Small intestine (tissue), 7 donors: ENCODE measurements at regions not wholly inside any gene's neighbourhood (a gene's known extent, or its start where the extent isn't known, plus 50 kb on each side); places are given as distances from the start of the nearest gene placed in this dataset.

Experiments used
- DNase-seq, 2 donors: peaks; one replicate each; pipeline versions ENCODE4 v3.0.0 to v3.0.0-alpha.2; 2013
- FAIRE-seq: peaks from 2 replicates; lab custom pipeline; 2012; peaks lifted over from hg19 to GRCh38; lab: Jason Lieb, UNC
- H3K27ac ChIP-seq, 3 donors: one replicate each; pipeline ENCODE4 v1.5.1; 2013; ENCODE audit warnings: low read length in 2 of 3, mild to moderate bottlenecking in 2 of 3, control low read depth in 1 of 3, inconsistent platforms in 1 of 3, low read depth in 1 of 3, moderate library complexity in 1 of 3
- H3K27me3 ChIP-seq, 3 donors: one replicate each; pipeline ENCODE4 v1.6.1; 2013; ENCODE audit warnings: low read length in 3 of 3, inconsistent platforms in 1 of 3; ENCODE audit not compliant: control insufficient read depth in 3 of 3, insufficient read depth in 3 of 3
- H3K36me3 ChIP-seq, 3 donors: one replicate each; pipeline ENCODE4 v1.6.1; 2013; ENCODE audit warnings: low read length in 3 of 3, inconsistent platforms in 1 of 3, low read depth in 1 of 3, mild to moderate bottlenecking in 1 of 3, moderate library complexity in 1 of 3; ENCODE audit not compliant: control insufficient read depth in 3 of 3, insufficient read depth in 2 of 3
- H3K4me1 ChIP-seq, 3 donors: one replicate each; pipeline ENCODE4 v1.6.1; 2013; ENCODE audit warnings: low read length in 2 of 3, inconsistent platforms in 1 of 3, low read depth in 1 of 3, mild to moderate bottlenecking in 1 of 3, moderate library complexity in 1 of 3; ENCODE audit not compliant: control insufficient read depth in 3 of 3, insufficient read depth in 2 of 3
- H3K4me3 ChIP-seq, 3 donors: one replicate each; pipeline ENCODE4 v1.5.1; 2013; ENCODE audit warnings: low read length in 3 of 3, control low read depth in 1 of 3, inconsistent platforms in 1 of 3, low read depth in 1 of 3, mild to moderate bottlenecking in 1 of 3, moderate library complexity in 1 of 3
- H3K9me3 ChIP-seq, 2 donors: one replicate each; pipeline ENCODE4 v1.6.1; 2013; ENCODE audit warnings: low read depth in 1 of 2, low read length in 1 of 2; ENCODE audit not compliant: control insufficient read depth in 2 of 2, insufficient read depth in 1 of 2
- WGBS, 3 donors: extraction: QIAGEN DNeasy Blood & Tissue Kit; methylation state at CpG; one replicate each; pipeline ENCODE4 v1.1.7; 2013; 5-methylcytosine and 5-hydroxymethylcytosine counted together
- donor health status: healthy with polysubstance abuse.
- donor health status: control.
- donor health status: control.
- donor health status: Bipolar disorder and iron deficiency.
- donor health status: healthy.

DNA sequence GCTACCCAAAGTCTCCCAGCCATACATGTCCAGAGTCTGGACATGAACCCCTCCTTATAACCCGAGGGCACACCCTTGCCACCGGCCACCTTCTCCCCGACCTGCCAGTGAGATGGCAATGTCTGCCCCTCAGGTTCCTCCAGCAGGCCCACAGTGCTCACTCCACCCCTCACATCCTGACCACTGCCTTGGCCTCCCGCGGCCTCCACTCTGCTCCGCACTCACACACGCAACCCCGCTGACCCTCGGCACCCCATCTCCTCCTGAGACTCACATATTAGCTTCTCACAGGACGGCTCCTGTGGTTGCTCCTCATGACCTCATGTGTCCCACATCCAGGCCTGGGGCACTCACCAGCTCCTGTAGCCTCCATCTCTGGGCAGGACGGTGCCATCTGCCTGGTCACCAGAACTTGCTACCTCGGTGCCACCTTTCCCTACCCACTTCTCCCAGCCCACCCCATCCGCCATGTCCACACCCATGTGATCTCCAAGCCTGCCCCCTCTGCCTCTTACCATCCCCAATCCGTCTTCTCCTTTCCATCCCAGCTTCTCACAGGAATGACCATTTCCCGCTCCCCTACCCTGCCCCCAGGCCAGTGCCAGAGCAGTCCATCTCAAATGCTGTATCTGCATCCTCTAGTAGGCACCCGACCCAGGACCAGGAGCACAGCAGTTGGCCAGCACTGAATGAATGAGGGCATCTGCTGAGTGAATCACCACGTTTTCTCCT lies 198.6 kb upstream of the DIO3 start:
- H3K27me3 ChIP-seq = peaks cover 0 to 2% (median 0%) of the 10 kb centered on the region in 3 donors
- H3K4me1 ChIP-seq = peaks cover 0 to 10% (median 0%) of the 10 kb centered on the region in 3 donors
- no peak for DNase-seq
- no peaks in the 10 kb centered on the region for H3K9me3 ChIP-seq
- no peaks in the 10 kb centered on the region for H3K36me3 ChIP-seq
- no peak overlapping the region for H3K27ac ChIP-seq
- H3K4me3 ChIP-seq = no peak overlapping the region
- 78 to 87% (median 80%) methylated on average over 17 of the region's 17 CpGs for WGBS, 3 donors
- no peak for FAIRE-seq

DNA sequence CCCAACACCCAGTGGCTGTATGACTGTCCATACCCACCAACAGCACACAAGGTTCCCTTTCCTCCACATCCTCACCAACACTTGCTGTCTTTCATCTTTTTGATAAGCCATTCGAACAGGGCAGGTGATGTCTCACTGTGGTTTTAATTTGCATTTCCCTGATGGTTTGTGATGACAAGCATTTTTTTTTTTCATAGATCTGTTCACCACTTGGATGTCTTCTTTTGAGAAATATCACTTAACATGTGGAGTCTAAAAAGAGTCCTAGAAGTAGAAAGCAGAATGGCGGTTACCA lies 198.1 kb upstream of the DIO3 start:
- DNase-seq (no peak), FAIRE-seq (no peak)
- WGBS, 3 donors = 61 to 71% (median 61%) methylated on average over 2 of the region's 2 CpGs
- H3K4me3 ChIP-seq = no peak overlapping the region
- no peaks in the 10 kb centered on the region for H3K36me3 ChIP-seq
- peaks cover 0 to 2% (median 0%) of the 10 kb centered on the region in 3 donors for H3K27me3 ChIP-seq
- peaks cover 0 to 10% (median 0%) of the 10 kb centered on the region in 3 donors for H3K4me1 ChIP-seq
- no peak overlapping the region for H3K27ac ChIP-seq
- no peaks in the 10 kb centered on the region for H3K9me3 ChIP-seq

DNA sequence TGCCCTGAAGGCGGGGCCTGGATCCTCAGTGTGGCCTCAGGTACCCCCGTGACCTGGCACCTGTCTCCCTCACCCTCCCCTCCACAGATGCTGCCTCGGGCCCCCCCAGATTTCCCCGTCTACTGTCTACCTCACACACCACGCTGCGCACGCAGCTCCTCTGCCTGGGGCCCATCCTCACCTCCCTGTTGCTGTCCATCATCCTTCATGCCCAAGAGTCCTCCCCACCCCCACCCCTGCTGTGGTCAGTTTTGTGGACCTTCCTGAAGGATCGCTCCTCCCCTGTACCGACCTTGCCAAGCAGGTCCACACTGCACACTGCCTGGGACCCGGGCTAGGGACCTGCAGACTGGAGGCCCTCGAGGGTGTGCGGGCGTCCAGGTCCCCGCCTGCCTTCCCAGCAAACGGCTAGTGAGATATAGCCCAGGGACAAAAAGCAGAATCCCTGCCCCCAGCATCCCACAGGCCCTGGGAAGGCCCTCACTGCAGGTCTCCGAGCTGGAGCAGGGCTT lies 197.4 kb upstream of the DIO3 start:
- peaks cover 0 to 10% (median 0%) of the 10 kb centered on the region in 3 donors for H3K4me1 ChIP-seq
- peaks cover 0 to 2% (median 0%) of the 10 kb centered on the region in 3 donors for H3K27me3 ChIP-seq
- no peak for DNase-seq
- 76 to 82% (median 81%) methylated on average over 16 of the region's 16 CpGs for WGBS, 3 donors
- FAIRE-seq = no peak
- no peaks in the 10 kb centered on the region for H3K9me3 ChIP-seq
- no peak overlapping the region for H3K4me3 ChIP-seq
- H3K36me3 ChIP-seq = no peaks in the 10 kb centered on the region
- peak overlapping the region in 1 of 3 donors; percentile 37 for H3K27ac ChIP-seq

DNA sequence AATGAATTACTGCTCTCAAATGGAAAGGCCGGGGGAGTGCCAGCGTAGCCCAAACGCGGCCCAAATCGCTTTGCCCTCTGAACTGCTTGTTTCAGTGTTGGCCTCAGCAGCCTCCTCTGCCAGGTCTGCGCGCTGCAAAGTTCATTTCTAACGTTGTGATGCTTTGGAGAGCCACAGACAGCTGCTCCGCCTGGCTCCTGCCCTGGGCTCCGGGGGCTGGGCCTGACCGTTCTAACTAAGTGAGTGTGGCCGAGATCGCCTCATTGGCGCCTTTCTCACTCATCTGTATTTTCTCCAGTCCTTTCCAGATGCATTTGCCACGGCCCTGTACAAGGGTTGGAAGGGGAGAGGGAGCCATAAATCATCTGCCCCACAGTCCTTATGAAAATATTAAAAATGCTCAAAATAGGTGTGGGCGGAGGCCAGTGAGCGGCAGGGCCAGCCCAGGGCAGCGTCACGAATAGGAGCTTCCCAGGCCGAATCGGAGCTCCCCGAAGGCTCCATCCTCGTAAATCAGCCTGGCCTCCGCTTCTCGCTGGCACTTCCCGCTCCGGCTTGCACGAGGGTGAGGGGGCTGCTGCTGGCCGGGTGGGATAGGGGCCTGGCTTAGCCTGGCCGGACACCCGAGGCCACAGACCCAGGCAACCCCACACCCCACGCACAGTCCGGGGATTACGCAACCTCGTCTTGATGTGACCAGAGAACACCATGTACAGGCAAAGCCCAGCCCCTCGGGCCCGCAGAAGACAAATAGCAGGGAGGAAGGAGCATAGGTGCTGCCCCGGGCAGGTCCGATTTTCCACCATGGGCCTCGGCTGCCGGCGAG lies 196.6 kb upstream of the DIO3 start:
- 69 to 72% (median 70%) methylated on average over 38 to 42 of the region's 42 CpGs for WGBS, 3 donors
- Histone ChIP-seq H3K36me3 (no peaks in the 10 kb centered on the region), H3K4me3 (no peak overlapping the region), H3K4me1 (peaks cover 0 to 10% (median 0%) of the 10 kb centered on the region in 3 donors), H3K27ac (peak overlapping the region in 1 of 3 donors; percentile 37), H3K27me3 (no peaks in the 10 kb centered on the region), H3K9me3 (no peaks in the 10 kb centered on the region)
- peak in 1 of 2 donors; percentile 19 for DNase-seq
- FAIRE-seq = no peak

DNA sequence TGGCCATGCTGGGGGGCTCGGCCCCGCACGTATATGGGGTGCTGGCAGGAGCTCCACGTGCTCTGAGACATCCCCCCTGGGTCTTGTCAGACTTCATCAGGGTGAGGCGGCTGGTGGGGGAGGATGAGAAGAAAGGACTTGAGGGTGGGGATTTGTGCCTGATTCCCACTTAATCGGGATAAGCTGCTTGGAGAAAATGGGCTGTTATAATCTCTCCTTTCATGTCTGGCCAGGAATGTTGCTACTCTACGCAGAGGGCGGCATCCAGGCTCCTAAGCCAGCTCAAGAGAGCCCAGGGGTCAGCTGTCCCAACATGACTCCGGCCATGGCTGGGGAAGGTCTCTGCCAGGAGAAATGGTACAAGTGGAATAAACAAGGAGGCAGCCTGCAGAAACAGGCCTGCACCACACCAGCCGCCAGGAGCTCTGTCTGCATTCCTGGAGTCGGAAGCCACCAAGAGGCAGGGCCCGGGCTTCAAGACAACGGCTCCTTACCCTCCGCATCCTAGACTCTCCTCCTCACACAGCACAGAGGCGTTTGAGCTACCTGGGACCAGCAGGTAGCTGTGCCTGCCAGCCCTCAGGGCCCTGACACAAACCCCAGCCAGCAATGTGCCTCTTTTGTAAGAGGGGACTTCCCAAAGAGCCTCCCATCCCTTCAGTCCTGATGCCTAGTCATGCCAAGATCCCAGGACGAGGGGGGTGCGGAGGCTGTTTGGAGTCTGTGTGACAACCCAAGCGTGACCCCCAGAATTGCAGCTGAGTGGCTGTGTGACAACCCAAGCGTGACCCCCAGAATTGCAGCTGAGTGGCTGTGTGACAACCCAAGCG lies 195.8 kb upstream of the DIO3 start:
- Histone ChIP-seq H3K9me3 (no peaks in the 10 kb centered on the region), H3K4me1 (peaks cover 0 to 10% (median 0%) of the 10 kb centered on the region in 3 donors), H3K27ac (peak overlapping the region in 1 of 3 donors; percentile 37), H3K4me3 (no peak overlapping the region), H3K36me3 (no peaks in the 10 kb centered on the region), H3K27me3 (no peaks in the 10 kb centered on the region)
- FAIRE-seq (no peak), DNase-seq (no peak)
- 81 to 86% (median 84%) methylated on average over 19 to 20 of the region's 20 CpGs for WGBS, 3 donors

DNA sequence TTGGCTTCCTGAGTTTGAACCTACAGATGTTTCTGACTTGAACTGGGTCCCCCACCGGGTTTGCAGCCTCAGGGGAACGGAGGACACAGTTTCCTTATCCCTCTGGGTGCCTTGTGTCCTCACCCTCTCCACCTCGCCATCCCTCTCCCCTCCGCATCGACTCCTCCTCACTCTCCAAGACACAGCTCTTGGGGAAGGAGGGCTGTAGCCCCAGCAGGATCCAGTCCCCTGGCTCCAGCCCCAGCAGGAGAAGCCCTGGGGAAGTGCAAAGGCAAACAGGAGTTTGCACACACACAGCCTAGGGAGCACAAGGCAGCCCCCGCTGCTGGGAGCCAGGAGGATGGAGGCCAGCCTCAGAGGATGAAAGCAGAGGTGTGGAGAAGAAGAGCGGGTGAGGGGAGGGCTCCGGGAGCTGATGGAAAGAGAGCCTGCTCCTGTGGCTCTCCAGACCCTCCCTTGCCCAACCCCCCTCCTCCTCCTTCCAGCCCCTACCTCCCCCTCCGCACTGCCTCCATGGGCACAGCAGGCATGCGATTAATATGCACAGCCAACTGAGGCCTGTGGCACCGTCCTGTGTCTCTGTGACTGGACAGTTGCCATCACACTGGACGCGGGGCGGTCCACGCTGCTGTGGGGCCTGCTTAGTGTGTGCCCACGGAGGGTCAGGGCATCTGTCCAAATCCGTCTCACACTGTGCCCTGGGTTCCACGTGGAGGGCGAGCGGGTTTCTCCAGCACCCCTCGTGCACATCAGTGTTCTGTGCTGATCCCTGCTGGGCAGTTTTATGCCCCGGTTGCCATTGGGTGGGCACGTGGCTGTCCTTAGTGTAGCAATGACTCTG lies 193.7 kb upstream of the DIO3 start:
- no peak for FAIRE-seq
- Histone ChIP-seq H3K9me3 (no peaks in the 10 kb centered on the region), H3K27ac (no peak overlapping the region), H3K27me3 (no peaks in the 10 kb centered on the region), H3K36me3 (no peaks in the 10 kb centered on the region), H3K4me3 (no peak overlapping the region), H3K4me1 (peaks cover 0 to 10% (median 0%) of the 10 kb centered on the region in 3 donors)
- no peak for DNase-seq
- 74 to 82% (median 81%) methylated on average over 23 of the region's 23 CpGs for WGBS, 3 donors

DNA sequence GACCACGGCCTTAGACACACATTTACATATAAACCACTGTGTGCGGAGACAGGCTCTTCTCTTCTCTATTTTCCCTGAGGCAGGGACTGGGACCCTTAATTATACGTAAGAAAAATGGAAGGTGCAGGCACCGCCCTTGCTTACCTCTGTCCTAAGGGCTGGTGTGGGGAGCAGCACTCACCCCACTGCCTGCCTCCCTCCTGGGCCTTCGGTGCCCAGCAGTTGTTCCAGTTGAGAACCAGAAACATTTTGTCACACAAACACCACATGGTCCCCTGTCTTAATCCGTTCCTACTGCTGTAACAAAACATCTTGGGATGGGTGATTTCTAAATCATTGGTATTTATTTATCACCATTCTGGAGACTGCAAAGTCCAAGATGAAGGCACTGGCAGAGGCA lies 192.7 kb upstream of the DIO3 start:
- no peak for DNase-seq
- no peak for FAIRE-seq
- peaks cover 0 to 10% (median 0%) of the 10 kb centered on the region in 3 donors for H3K4me1 ChIP-seq
- H3K27me3 ChIP-seq = no peaks in the 10 kb centered on the region
- no peaks in the 10 kb centered on the region for H3K9me3 ChIP-seq
- no peak overlapping the region for H3K27ac ChIP-seq
- no peaks in the 10 kb centered on the region for H3K36me3 ChIP-seq
- H3K4me3 ChIP-seq = no peak overlapping the region
- 85 to 92% (median 86%) methylated on average over 6 of the region's 6 CpGs for WGBS, 3 donors
